ENCODE measurements at regions not wholly inside any gene's neighbourhood (a gene's known extent, or its start where the extent isn't known, plus 50 kb on each side); places are given as distances from the start of the nearest gene placed in this dataset.

GRCh38 chr5:142486020-142486419 is 161.2 kb upstream of the SPRY4 start:
- peaks cover 2 to 16% of the 10 kb centered on the region in 2 donors for H3K36me3 Mint-ChIP-seq
- H3K27ac Mint-ChIP-seq = no peak overlapping the region
- no peak for DNase-seq
- H3K4me3 Mint-ChIP-seq = no peak overlapping the region
- peaks cover 7 to 23% (median 19%) of the 10 kb centered on the region in 8 donors for H3K9me3 Mint-ChIP-seq
- H3K27me3 Mint-ChIP-seq = peaks cover 0 to 11% of the 10 kb centered on the region in 2 donors
- Histone ChIP-seq H3K36me3 (ENCODE audit: insufficient read depth, low read length) (no peaks in the 10 kb centered on the region), H3K4me1 (ENCODE audit: insufficient read depth, low read length) (no peaks in the 10 kb centered on the region), H3K27me3 (ENCODE audit: insufficient read depth, low read length) (no peaks in the 10 kb centered on the region), H3K9me3 (ENCODE audit: control insufficient read depth in 1 of 2, low read length in 2 of 2) (no peaks in the 10 kb centered on the region), H3K4me3 (ENCODE audit: low read length in 2 of 2) (no peak overlapping the region), H3K27ac (ENCODE audit: low read depth, low read length) (no peak overlapping the region)
- ChIA-PET CTCF (ENCODE audit: partially characterized antibody) (no interaction called here), POLR2A (ENCODE audit: partially characterized antibody) (no interaction called here)
- H3K4me1 Mint-ChIP-seq = no peaks in the 10 kb centered on the region
- intact Hi-C loops (cut with micrococcal nuclease) = no loop called here

GRCh38 chr5:142484821-142485387 is 160.1 kb upstream of the SPRY4 start:
- H3K4me3 Mint-ChIP-seq = no peak overlapping the region
- H3K4me1 Mint-ChIP-seq = no peaks in the 10 kb centered on the region
- DNase-seq = no peak
- Histone ChIP-seq H3K27ac (ENCODE audit: low read depth, low read length) (no peak overlapping the region), H3K36me3 (ENCODE audit: insufficient read depth, low read length) (no peaks in the 10 kb centered on the region), H3K27me3 (ENCODE audit: insufficient read depth, low read length) (no peaks in the 10 kb centered on the region), H3K4me1 (ENCODE audit: insufficient read depth, low read length) (no peaks in the 10 kb centered on the region), H3K4me3 (ENCODE audit: low read length in 2 of 2) (no peak overlapping the region), H3K9me3 (ENCODE audit: control insufficient read depth in 1 of 2, low read length in 2 of 2) (no peaks in the 10 kb centered on the region)
- peaks cover 7 to 26% (median 20%) of the 10 kb centered on the region in 8 donors for H3K9me3 Mint-ChIP-seq
- H3K36me3 Mint-ChIP-seq = peaks cover 2 to 16% of the 10 kb centered on the region in 2 donors
- CTCF ChIA-PET (ENCODE audit: partially characterized antibody) = no interaction called here
- POLR2A ChIA-PET (ENCODE audit: partially characterized antibody) = no interaction called here
- peaks cover 1 to 11% of the 10 kb centered on the region in 2 donors for H3K27me3 Mint-ChIP-seq
- no peak overlapping the region for H3K27ac Mint-ChIP-seq
- intact Hi-C loops (cut with micrococcal nuclease) = no loop called here

- H3K27ac Mint-ChIP-seq = no peak overlapping the region
- Histone ChIP-seq H3K27me3 (ENCODE audit: insufficient read depth, low read length) (no peaks in the 10 kb centered on the region), H3K36me3 (ENCODE audit: insufficient read depth, low read length) (no peaks in the 10 kb centered on the region), H3K4me1 (ENCODE audit: insufficient read depth, low read length) (no peaks in the 10 kb centered on the region), H3K27ac (ENCODE audit: low read depth, low read length) (no peak overlapping the region), H3K9me3 (ENCODE audit: control insufficient read depth in 1 of 2, low read length in 2 of 2) (peaks cover 0 to 9% of the 10 kb centered on the region in 2 donors), H3K4me3 (ENCODE audit: low read length in 2 of 2) (no peak overlapping the region)
- H3K9me3 Mint-ChIP-seq = peaks cover 7 to 49% (median 30%) of the 10 kb centered on the region in 8 donors
- peaks cover 3 to 4% of the 10 kb centered on the region in 2 donors for H3K27me3 Mint-ChIP-seq
- intact Hi-C loops (cut with micrococcal nuclease) = no loop called here
- POLR2A ChIA-PET (ENCODE audit: partially characterized antibody) = no interaction called here
- no peak for DNase-seq
- H3K36me3 Mint-ChIP-seq = peaks cover 2 to 27% of the 10 kb centered on the region in 2 donors
- H3K4me3 Mint-ChIP-seq = no peak overlapping the region
- CTCF ChIA-PET (ENCODE audit: partially characterized antibody) = interaction anchor here (0.7 to 1.0 kb wide), 2 partner anchors 15 to 231 kb away, joined by 3 read pairs; no protein-coding TSS in a partner anchor
- no peaks in the 10 kb centered on the region for H3K4me1 Mint-ChIP-seq
These were observed 157.4 kb upstream of the SPRY4 start for GRCh38 chr5:142482207-142482606.

GRCh38 chr5:142481410-142481809 is 156.6 kb upstream of the SPRY4 start:
- peaks cover 4 to 45% (median 27%) of the 10 kb centered on the region in 8 donors for H3K9me3 Mint-ChIP-seq
- Histone ChIP-seq H3K4me3 (ENCODE audit: low read length in 2 of 2) (no peak overlapping the region), H3K4me1 (ENCODE audit: insufficient read depth, low read length) (no peaks in the 10 kb centered on the region), H3K36me3 (ENCODE audit: insufficient read depth, low read length) (no peaks in the 10 kb centered on the region), H3K27ac (ENCODE audit: low read depth, low read length) (no peak overlapping the region), H3K27me3 (ENCODE audit: insufficient read depth, low read length) (no peaks in the 10 kb centered on the region), H3K9me3 (ENCODE audit: control insufficient read depth in 1 of 2, low read length in 2 of 2) (peaks cover 0 to 9% of the 10 kb centered on the region in 2 donors)
- no peak overlapping the region for H3K4me3 Mint-ChIP-seq
- peaks cover 2 to 24% of the 10 kb centered on the region in 2 donors for H3K36me3 Mint-ChIP-seq
- intact Hi-C loops (cut with micrococcal nuclease) = no loop called here
- no peaks in the 10 kb centered on the region for H3K4me1 Mint-ChIP-seq
- no peak overlapping the region for H3K27ac Mint-ChIP-seq
- no peak for DNase-seq
- ChIA-PET CTCF (ENCODE audit: partially characterized antibody) (interaction anchor here (0.7 to 1.1 kb wide), 3 partner anchors 14 to 232 kb away, joined by 3 read pairs; no protein-coding TSS in a partner anchor), POLR2A (ENCODE audit: partially characterized antibody) (no interaction called here)
- peaks cover 3% of the 10 kb centered on the region in 2 donors for H3K27me3 Mint-ChIP-seq

- peaks cover 0 to 9% of the 10 kb centered on the region in 2 donors for H3K9me3 ChIP-seq (ENCODE audit: control insufficient read depth in 1 of 2, low read length in 2 of 2)
- peaks cover 0 to 4% of the 10 kb centered on the region in 2 donors for H3K27me3 Mint-ChIP-seq
- CTCF ChIA-PET (ENCODE audit: partially characterized antibody) = interaction anchor here (1.1 kb wide), 1 partner anchor 70 kb away, joined by 3 read pairs; no protein-coding TSS in a partner anchor
These were observed 155.2 kb upstream of the SPRY4 start for GRCh38 chr5:142479854-142480519.

GRCh38 chr5:142479150-142479549 is 154.3 kb upstream of the SPRY4 start:
- Mint-ChIP-seq H3K36me3 (peaks cover 0 to 11% of the 10 kb centered on the region in 2 donors), H3K9me3 (peaks cover 0 to 25% (median 12%) of the 10 kb centered on the region in 8 donors), H3K27me3 (peaks cover 0 to 4% of the 10 kb centered on the region in 2 donors), H3K27ac (no peak overlapping the region), H3K4me3 (no peak overlapping the region), H3K4me1 (peaks cover 0 to 7% (median 2%) of the 10 kb centered on the region in 4 donors)
- Histone ChIP-seq H3K9me3 (ENCODE audit: control insufficient read depth in 1 of 2, low read length in 2 of 2) (peaks cover 0 to 9% of the 10 kb centered on the region in 2 donors), H3K27ac (ENCODE audit: low read depth, low read length) (no peak overlapping the region), H3K27me3 (ENCODE audit: insufficient read depth, low read length) (no peaks in the 10 kb centered on the region), H3K36me3 (ENCODE audit: insufficient read depth, low read length) (no peaks in the 10 kb centered on the region), H3K4me1 (ENCODE audit: insufficient read depth, low read length) (no peaks in the 10 kb centered on the region), H3K4me3 (ENCODE audit: low read length in 2 of 2) (no peak overlapping the region)
- ChIA-PET CTCF (ENCODE audit: partially characterized antibody) (no interaction called here), POLR2A (ENCODE audit: partially characterized antibody) (no interaction called here)
- DNase-seq = no peak
- intact Hi-C loops (cut with micrococcal nuclease) = no loop called here

More at GRCh38 chr5:142479854-142480519, 155.2 kb upstream of the SPRY4 start:
- peaks cover 0 to 33% (median 16%) of the 10 kb centered on the region in 8 donors for H3K9me3 Mint-ChIP-seq
- H3K27ac Mint-ChIP-seq = no peak overlapping the region
- Histone ChIP-seq H3K4me3 (ENCODE audit: low read length in 2 of 2) (no peak overlapping the region), H3K27ac (ENCODE audit: low read depth, low read length) (no peak overlapping the region), H3K4me1 (ENCODE audit: insufficient read depth, low read length) (no peaks in the 10 kb centered on the region), H3K36me3 (ENCODE audit: insufficient read depth, low read length) (no peaks in the 10 kb centered on the region), H3K27me3 (ENCODE audit: insufficient read depth, low read length) (no peaks in the 10 kb centered on the region)
- intact Hi-C loops (cut with micrococcal nuclease) = no loop called here
- peaks cover 0 to 1% (median 0%) of the 10 kb centered on the region in 4 donors for H3K4me1 Mint-ChIP-seq
- POLR2A ChIA-PET (ENCODE audit: partially characterized antibody) = interaction anchor here (0.7 kb wide), 1 partner anchor 773 kb away, joined by 3 read pairs; no protein-coding TSS in a partner anchor
- no peak overlapping the region for H3K4me3 Mint-ChIP-seq
- H3K36me3 Mint-ChIP-seq = peaks cover 0 to 14% of the 10 kb centered on the region in 2 donors
- no peak for DNase-seq

- H3K36me3 Mint-ChIP-seq = peaks cover 0 to 11% of the 10 kb centered on the region in 2 donors
- no peak overlapping the region for H3K4me3 Mint-ChIP-seq
- no peaks in the 10 kb centered on the region for H3K36me3 ChIP-seq (ENCODE audit: insufficient read depth, low read length)
- H3K9me3 ChIP-seq (ENCODE audit: control insufficient read depth in 1 of 2, low read length in 2 of 2) = peaks cover 0 to 9% of the 10 kb centered on the region in 2 donors
- DNase-seq = no peak
- ChIA-PET CTCF (ENCODE audit: partially characterized antibody) (no interaction called here), POLR2A (ENCODE audit: partially characterized antibody) (no interaction called here)
- H3K9me3 Mint-ChIP-seq = peaks cover 0 to 25% (median 12%) of the 10 kb centered on the region in 8 donors
- peaks cover 2 to 11% (median 6%) of the 10 kb centered on the region in 4 donors for H3K4me1 Mint-ChIP-seq
- no peak overlapping the region for H3K4me3 ChIP-seq (ENCODE audit: low read length in 2 of 2)
- H3K27me3 Mint-ChIP-seq = peaks cover 0 to 4% of the 10 kb centered on the region in 2 donors
- H3K27ac Mint-ChIP-seq = no peak overlapping the region
- intact Hi-C loops (cut with micrococcal nuclease) = no loop called here
- H3K27ac ChIP-seq (ENCODE audit: low read depth, low read length) = no peak overlapping the region
- H3K4me1 ChIP-seq (ENCODE audit: insufficient read depth, low read length) = no peaks in the 10 kb centered on the region
- no peaks in the 10 kb centered on the region for H3K27me3 ChIP-seq (ENCODE audit: insufficient read depth, low read length)
These were observed 153.3 kb upstream of the SPRY4 start for GRCh38 chr5:142478113-142478512.
